Neural progenitor cell (in vitro differentiated cells): ENCODE measurements at regions not wholly inside any gene's neighbourhood (a gene's known extent, or its start where the extent isn't known, plus 50 kb on each side); places are given as distances from the start of the nearest gene placed in this dataset.

Experiments used
- DNase-seq: peaks from one replicate; pipeline ENCODE4 v3.0.0-alpha.2; 2016; ENCODE audit warnings: low spot score
- H2AFZ ChIP-seq: fragments of 200-600 bp; sonication (generic); replicated peaks from 2 replicates; pipeline ENCODE4 v1.6.1; 2016; ENCODE audit warnings: antibody characterized with exemption
- H3F3A ChIP-seq: fragments of 200-600 bp; sonication (generic); 2 replicates; pipeline ENCODE4 v1.6.1; 2016; ENCODE audit warnings: antibody characterized with exemption, low read depth
- H3K27ac ChIP-seq: fragments of 200-600 bp; sonication (generic); 2 replicates; pipeline ENCODE4 v1.5.1; 2016; ENCODE audit warnings: mild to moderate bottlenecking
- H3K27me3 ChIP-seq: fragments of 200-600 bp; sonication (generic); 2 replicates; pipeline ENCODE4 v1.6.1; 2016; ENCODE audit warnings: mild to moderate bottlenecking, moderate library complexity
- H3K36me3 ChIP-seq: fragments of 200-600 bp; sonication (generic); 2 replicates; pipeline ENCODE4 v1.5.1; 2016
- H3K4me1 ChIP-seq: fragments of 200-600 bp; sonication (generic); 2 replicates; pipeline ENCODE4 v1.6.1; 2016; ENCODE audit warnings: mixed run types
- H3K4me2 ChIP-seq: fragments of 200-600 bp; sonication (generic); 2 replicates; pipeline ENCODE4 v1.6.1; 2016
- H3K4me3 ChIP-seq: fragments of 200-600 bp; sonication (generic); 2 replicates; pipeline ENCODE4 v1.5.1; 2016
- H3K79me2 ChIP-seq: fragments of 200-600 bp; sonication (generic); 2 replicates; pipeline ENCODE4 v1.6.1; 2016; ENCODE audit warnings: low read depth
- H3K9ac ChIP-seq: fragments of 200-600 bp; sonication (generic); 2 replicates; pipeline ENCODE4 v1.6.1; 2016
- H3K9me3 ChIP-seq: fragments of 200-600 bp; sonication (generic); 2 replicates; pipeline ENCODE4 v1.5.1; 2016; ENCODE audit warnings: low read depth
- H4K20me1 ChIP-seq: fragments of 200-600 bp; sonication (generic); 2 replicates; pipeline ENCODE4 v1.6.1; 2016; ENCODE audit warnings: low read depth
- H3K27ac Mint-ChIP-seq: 3 replicates; pipeline ENCODE4 v1.8.0; 2021; ENCODE audit warnings: mixed read lengths
- H3K27me3 Mint-ChIP-seq: 2 replicates; pipeline ENCODE4 v1.8.0; 2022; ENCODE audit warnings: low read depth, mild to moderate bottlenecking, inconsistent platforms, moderate library complexity, mixed read lengths; ENCODE audit not compliant: insufficient read depth
- H3K36me3 Mint-ChIP-seq: 3 replicates; pipeline ENCODE4 v1.8.0; 2021; ENCODE audit warnings: mixed read lengths
- H3K4me1 Mint-ChIP-seq: 3 replicates; pipeline ENCODE4 v1.8.0; 2021; ENCODE audit warnings: mixed read lengths
- H3K4me3 Mint-ChIP-seq: 3 replicates; pipeline ENCODE4 v1.8.0; 2021; ENCODE audit warnings: mild to moderate bottlenecking, moderate library complexity, mixed read lengths
- H3K9me3 Mint-ChIP-seq: 3 replicates; pipeline ENCODE4 v1.8.0; 2020; ENCODE audit warnings: mixed read lengths
- EZH2 ChIP-seq: fragments of 200-600 bp; sonication (generic); IDR thresholded peaks from 2 replicates; pipeline ENCODE4 v1.6.1; 2017; ENCODE audit warnings: antibody characterized with exemption, mild to moderate bottlenecking, moderate library complexity
- EZH2phosphoT487 ChIP-seq: fragments of 200-600 bp; sonication (generic); IDR thresholded peaks from 2 replicates; pipeline ENCODE4 v1.6.1; 2017; ENCODE audit warnings: antibody characterized with exemption
- TF ChIP-seq, protein P1 (sequence below): fragments of 200-600 bp; sonication (generic); IDR thresholded peaks from 2 replicates; pipeline ENCODE4 v1.5.1; 2017; ENCODE audit warnings: antibody characterized with exemption, mild to moderate bottlenecking

GRCh38 chr2:220162320-220162719 lies 534.9 kb downstream of the SLC4A3 start:
- no peak overlapping the region for H3K4me3 Mint-ChIP-seq
- H3K4me1 Mint-ChIP-seq = peaks cover 9% of the 10 kb centered on the region
- Histone ChIP-seq H3K4me1 (no peaks in the 10 kb centered on the region), H3K27me3 (no peaks in the 10 kb centered on the region), H3K4me2 (no peak overlapping the region), H3K36me3 (no peaks in the 10 kb centered on the region), H3K79me2 (no peaks in the 10 kb centered on the region), H3F3A (no peaks in the 10 kb centered on the region), H3K9me3 (no peaks in the 10 kb centered on the region), H4K20me1 (no peaks in the 10 kb centered on the region), H3K9ac (no peak overlapping the region), H2AFZ (no peak overlapping the region), H3K4me3 (no peak overlapping the region), H3K27ac (no peak overlapping the region)
- H3K27ac Mint-ChIP-seq = no peak overlapping the region
- H3K27me3 Mint-ChIP-seq = peaks cover 3% of the 10 kb centered on the region
- H3K9me3 Mint-ChIP-seq = peaks cover 14% of the 10 kb centered on the region
- TF ChIP-seq, protein P1, sequence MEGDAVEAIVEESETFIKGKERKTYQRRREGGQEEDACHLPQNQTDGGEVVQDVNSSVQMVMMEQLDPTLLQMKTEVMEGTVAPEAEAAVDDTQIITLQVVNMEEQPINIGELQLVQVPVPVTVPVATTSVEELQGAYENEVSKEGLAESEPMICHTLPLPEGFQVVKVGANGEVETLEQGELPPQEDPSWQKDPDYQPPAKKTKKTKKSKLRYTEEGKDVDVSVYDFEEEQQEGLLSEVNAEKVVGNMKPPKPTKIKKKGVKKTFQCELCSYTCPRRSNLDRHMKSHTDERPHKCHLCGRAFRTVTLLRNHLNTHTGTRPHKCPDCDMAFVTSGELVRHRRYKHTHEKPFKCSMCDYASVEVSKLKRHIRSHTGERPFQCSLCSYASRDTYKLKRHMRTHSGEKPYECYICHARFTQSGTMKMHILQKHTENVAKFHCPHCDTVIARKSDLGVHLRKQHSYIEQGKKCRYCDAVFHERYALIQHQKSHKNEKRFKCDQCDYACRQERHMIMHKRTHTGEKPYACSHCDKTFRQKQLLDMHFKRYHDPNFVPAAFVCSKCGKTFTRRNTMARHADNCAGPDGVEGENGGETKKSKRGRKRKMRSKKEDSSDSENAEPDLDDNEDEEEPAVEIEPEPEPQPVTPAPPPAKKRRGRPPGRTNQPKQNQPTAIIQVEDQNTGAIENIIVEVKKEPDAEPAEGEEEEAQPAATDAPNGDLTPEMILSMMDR = no peak
- TF ChIP-seq EZH2 (no peak), EZH2phosphoT487 (no peak)
- H3K36me3 Mint-ChIP-seq = no peaks in the 10 kb centered on the region
- no peak for DNase-seq

- H3K4me3 Mint-ChIP-seq = no peak overlapping the region
- no peak overlapping the region for H3K27ac Mint-ChIP-seq
- no peaks in the 10 kb centered on the region for H3K4me1 ChIP-seq
- H3K4me3 ChIP-seq = no peak overlapping the region
- H3K27ac ChIP-seq = no peak overlapping the region
- H3K79me2 ChIP-seq = no peaks in the 10 kb centered on the region
- H3K9ac ChIP-seq = no peak overlapping the region
- peaks cover 12% of the 10 kb centered on the region for H3K9me3 Mint-ChIP-seq
- no peaks in the 10 kb centered on the region for H3K36me3 Mint-ChIP-seq
- H3K4me2 ChIP-seq = no peak overlapping the region
- H3K36me3 ChIP-seq = no peaks in the 10 kb centered on the region
- H3K4me1 Mint-ChIP-seq = peaks cover 9% of the 10 kb centered on the region
- no peaks in the 10 kb centered on the region for H4K20me1 ChIP-seq
- H3F3A ChIP-seq = no peaks in the 10 kb centered on the region
- no peak overlapping the region for H2AFZ ChIP-seq
- H3K9me3 ChIP-seq = no peaks in the 10 kb centered on the region
- DNase-seq = no peak
- no peaks in the 10 kb centered on the region for H3K27me3 Mint-ChIP-seq
- no peaks in the 10 kb centered on the region for H3K27me3 ChIP-seq
- TF ChIP-seq, protein P1 = no peak
- no peak for TF ChIP-seq EZH2phosphoT487
- TF ChIP-seq EZH2 = no peak
Observed at GRCh38 chr2:220163486-220163885, 536.1 kb downstream of the SLC4A3 start.

GRCh38 chr2:220165401-220165800 lies 538.0 kb downstream of the SLC4A3 start:
- H3K4me1 ChIP-seq = no peaks in the 10 kb centered on the region
- H3K36me3 Mint-ChIP-seq = no peaks in the 10 kb centered on the region
- H3K4me1 Mint-ChIP-seq = peaks cover 9% of the 10 kb centered on the region
- no peaks in the 10 kb centered on the region for H4K20me1 ChIP-seq
- no peak overlapping the region for H3K4me3 Mint-ChIP-seq
- H3K79me2 ChIP-seq = no peaks in the 10 kb centered on the region
- H3K27ac Mint-ChIP-seq = no peak overlapping the region
- H3K36me3 ChIP-seq = no peaks in the 10 kb centered on the region
- no peaks in the 10 kb centered on the region for H3K9me3 ChIP-seq
- no peak overlapping the region for H3K9ac ChIP-seq
- H3K9me3 Mint-ChIP-seq = peaks cover 9% of the 10 kb centered on the region
- H3K27me3 Mint-ChIP-seq = no peaks in the 10 kb centered on the region
- no peak overlapping the region for H3K4me3 ChIP-seq
- no peaks in the 10 kb centered on the region for H3K27me3 ChIP-seq
- TF ChIP-seq, protein P1 = peak; percentile 37
- no peak for TF ChIP-seq EZH2
- no peak overlapping the region for H3K4me2 ChIP-seq
- no peaks in the 10 kb centered on the region for H3F3A ChIP-seq
- peak; percentile 36 for DNase-seq
- H3K27ac ChIP-seq = no peak overlapping the region
- peak overlapping the region; percentile 14 for H2AFZ ChIP-seq
